ENCODE measurements at regions not wholly inside any gene's neighbourhood (a gene's known extent, or its start where the extent isn't known, plus 50 kb on each side); places are given as distances from the start of the nearest gene placed in this dataset.

GRCh38 chr16:5309946-5310611, 212.5 kb upstream of the EEF2KMT start:
- ChIA-PET POLR2A (no interaction called here), CTCF (no interaction called here)
- Histone ChIP-seq H3K9me3 (ENCODE audit: control insufficient read depth, insufficient read depth, low read depth, low read length) (no peaks in the 10 kb centered on the region), H3K36me3 (ENCODE audit: control insufficient read depth in 2 of 2, insufficient read depth in 1 of 2, low read length in 2 of 2) (no peaks in the 10 kb centered on the region), H3K4me3 (ENCODE audit: low read depth, low read length) (no peak overlapping the region), H3K27ac (ENCODE audit: extremely low read depth, low read depth, low read length) (no peak overlapping the region), H3K4me1 (ENCODE audit: control insufficient read depth, insufficient read depth, low read length) (no peaks in the 10 kb centered on the region)
- TF ChIP-seq ZNF10 (tag by site-specific recombination; IDR thresholded peaks at IDR 0.05) (no peak), ZNF175 (tag by site-specific recombination; IDR thresholded peaks at IDR 0.05) (no peak), ZNF701 (tag by site-specific recombination; IDR thresholded peaks at IDR 0.05) (no peak), ZNF350 (tag by site-specific recombination; IDR thresholded peaks at IDR 0.05) (no peak), FEZF1 (tag by site-specific recombination; IDR thresholded peaks at IDR 0.05) (no peak), ZXDB (tag by site-specific recombination; IDR thresholded peaks at IDR 0.05) (no peak), PRDM4 (tag by site-specific recombination; IDR thresholded peaks at IDR 0.05) (no peak), ZNF791 (tag by site-specific recombination; IDR thresholded peaks at IDR 0.05) (no peak)

- H3K27ac ChIP-seq (ENCODE audit: extremely low read depth, low read depth, low read length), result no peak overlapping the region
- ChIA-PET CTCF (no interaction called here), POLR2A (no interaction called here)
- no peaks in the 10 kb centered on the region for H3K36me3 ChIP-seq (ENCODE audit: control insufficient read depth in 2 of 2, insufficient read depth in 1 of 2, low read length in 2 of 2)
- H3K4me1 ChIP-seq (ENCODE audit: control insufficient read depth, insufficient read depth, low read length), result no peaks in the 10 kb centered on the region
- TF ChIP-seq ZFHX2 (tag by site-specific recombination; conservative IDR thresholded peaks at IDR 0.05) (no peak), ZNF473 (tag by site-specific recombination; IDR thresholded peaks at IDR 0.05) (no peak), ZEB2 (tag by site-specific recombination; IDR thresholded peaks at IDR 0.05) (no peak), ZNF138 (tag by site-specific recombination; IDR thresholded peaks at IDR 0.05; ENCODE audit: borderline replicate concordance) (no peak), ZNF830 (tag by site-specific recombination; IDR thresholded peaks at IDR 0.05; ENCODE audit: low read depth) (no peak), ZNF449 (tag by site-specific recombination; IDR thresholded peaks at IDR 0.05) (no peak), ZNF549 (tag by site-specific recombination; IDR thresholded peaks at IDR 0.05) (no peak), PRDM1 (tag by site-specific recombination; IDR thresholded peaks at IDR 0.05) (no peak), ZNF776 (tag by site-specific recombination; IDR thresholded peaks at IDR 0.05; ENCODE audit: borderline replicate concordance) (no peak), MYNN (tag by site-specific recombination; IDR thresholded peaks at IDR 0.05; ENCODE audit: borderline replicate concordance) (no peak), GLIS2 (tag by site-specific recombination; IDR thresholded peaks at IDR 0.05) (no peak), KLF1 (tag by site-specific recombination; IDR thresholded peaks at IDR 0.05) (no peak), HIC1 (tag by site-specific recombination; IDR thresholded peaks at IDR 0.05) (no peak), ZNF292 (tag by site-specific recombination; IDR thresholded peaks at IDR 0.05; ENCODE audit: borderline replicate concordance, low read depth) (no peak), TCF7L2 (IDR thresholded peaks at IDR 0.05; ENCODE audit: borderline replicate concordance, low read depth, low read length) (no peak)
- TF ChIP-seq, protein P1, sequence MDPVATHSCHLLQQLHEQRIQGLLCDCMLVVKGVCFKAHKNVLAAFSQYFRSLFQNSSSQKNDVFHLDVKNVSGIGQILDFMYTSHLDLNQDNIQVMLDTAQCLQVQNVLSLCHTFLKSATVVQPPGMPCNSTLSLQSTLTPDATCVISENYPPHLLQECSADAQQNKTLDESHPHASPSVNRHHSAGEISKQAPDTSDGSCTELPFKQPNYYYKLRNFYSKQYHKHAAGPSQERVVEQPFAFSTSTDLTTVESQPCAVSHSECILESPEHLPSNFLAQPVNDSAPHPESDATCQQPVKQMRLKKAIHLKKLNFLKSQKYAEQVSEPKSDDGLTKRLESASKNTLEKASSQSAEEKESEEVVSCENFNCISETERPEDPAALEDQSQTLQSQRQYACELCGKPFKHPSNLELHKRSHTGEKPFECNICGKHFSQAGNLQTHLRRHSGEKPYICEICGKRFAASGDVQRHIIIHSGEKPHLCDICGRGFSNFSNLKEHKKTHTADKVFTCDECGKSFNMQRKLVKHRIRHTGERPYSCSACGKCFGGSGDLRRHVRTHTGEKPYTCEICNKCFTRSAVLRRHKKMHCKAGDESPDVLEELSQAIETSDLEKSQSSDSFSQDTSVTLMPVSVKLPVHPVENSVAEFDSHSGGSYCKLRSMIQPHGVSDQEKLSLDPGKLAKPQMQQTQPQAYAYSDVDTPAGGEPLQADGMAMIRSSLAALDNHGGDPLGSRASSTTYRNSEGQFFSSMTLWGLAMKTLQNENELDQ (tag by site-specific recombination; IDR thresholded peaks at IDR 0.05; ENCODE audit: low read depth), result no peak
- H3K9me3 ChIP-seq (ENCODE audit: control insufficient read depth, insufficient read depth, low read depth, low read length), result 0 out of 2 replicates have a peak, but pooled peaks cover 3% of the 10 kb centered on the region
- H3K4me3 ChIP-seq (ENCODE audit: low read depth, low read length), result no peak overlapping the region
These were observed 207.4 kb upstream of the EEF2KMT start for GRCh38 chr16:5305023-5305422.

All from HEK293 (cell line).